Small intestine (tissue), 7 donors: ENCODE measurements at regions not wholly inside any gene's neighbourhood (a gene's known extent, or its start where the extent isn't known, plus 50 kb on each side); places are given as distances from the start of the nearest gene placed in this dataset.
A peak's percentile ranks its signal among the peaks of the same experiment; 100 is the strongest.
"Not testable (repeated sequence)": the region's sequence is repeated elsewhere in the genome, so short reads cannot be mapped to it uniquely, and the experiment has no call there.

ENCODE experiments used
- DNase-seq, 2 donors: peaks; one replicate each; pipeline versions ENCODE4 v3.0.0 to v3.0.0-alpha.2; 2013
- FAIRE-seq: peaks from 2 replicates; lab custom pipeline; 2012; peaks lifted over from hg19 to GRCh38; lab: Jason Lieb, UNC
- H3K27ac ChIP-seq, 3 donors: one replicate each; pipeline ENCODE4 v1.5.1; 2013; ENCODE audit warnings: low read length in 2 of 3, mild to moderate bottlenecking in 2 of 3, control low read depth in 1 of 3, inconsistent platforms in 1 of 3, low read depth in 1 of 3, moderate library complexity in 1 of 3
- H3K27me3 ChIP-seq, 3 donors: one replicate each; pipeline ENCODE4 v1.6.1; 2013; ENCODE audit warnings: low read length in 3 of 3, inconsistent platforms in 1 of 3; ENCODE audit not compliant: control insufficient read depth in 3 of 3, insufficient read depth in 3 of 3
- H3K36me3 ChIP-seq, 3 donors: one replicate each; pipeline ENCODE4 v1.6.1; 2013; ENCODE audit warnings: low read length in 3 of 3, inconsistent platforms in 1 of 3, low read depth in 1 of 3, mild to moderate bottlenecking in 1 of 3, moderate library complexity in 1 of 3; ENCODE audit not compliant: control insufficient read depth in 3 of 3, insufficient read depth in 2 of 3
- H3K4me1 ChIP-seq, 3 donors: one replicate each; pipeline ENCODE4 v1.6.1; 2013; ENCODE audit warnings: low read length in 2 of 3, inconsistent platforms in 1 of 3, low read depth in 1 of 3, mild to moderate bottlenecking in 1 of 3, moderate library complexity in 1 of 3; ENCODE audit not compliant: control insufficient read depth in 3 of 3, insufficient read depth in 2 of 3
- H3K4me3 ChIP-seq, 3 donors: one replicate each; pipeline ENCODE4 v1.5.1; 2013; ENCODE audit warnings: low read length in 3 of 3, control low read depth in 1 of 3, inconsistent platforms in 1 of 3, low read depth in 1 of 3, mild to moderate bottlenecking in 1 of 3, moderate library complexity in 1 of 3
- H3K9me3 ChIP-seq, 2 donors: one replicate each; pipeline ENCODE4 v1.6.1; 2013; ENCODE audit warnings: low read depth in 1 of 2, low read length in 1 of 2; ENCODE audit not compliant: control insufficient read depth in 2 of 2, insufficient read depth in 1 of 2
- WGBS, 3 donors: extraction: QIAGEN DNeasy Blood & Tissue Kit; methylation state at CpG; one replicate each; pipeline ENCODE4 v1.1.7; 2013; 5-methylcytosine and 5-hydroxymethylcytosine counted together
- donor health status: healthy with polysubstance abuse.
- donor health status: control.
- donor health status: control.
- donor health status: Bipolar disorder and iron deficiency.
- donor health status: healthy.

GRCh38 chr4:10232114-10232513 lies 115.5 kb upstream of the WDR1 start:
- DNase-seq (no peak), FAIRE-seq (no peak)
- H3K27ac ChIP-seq, result no peak overlapping the region

GRCh38 chr4:10226756-10227155 lies 110.2 kb upstream of the WDR1 start:
- Histone ChIP-seq H3K9me3 (no peaks in the 10 kb centered on the region), H3K4me3 (no peak overlapping the region), H3K4me1 (no peaks in the 10 kb centered on the region), H3K27me3 (no peaks in the 10 kb centered on the region), H3K27ac (no peak overlapping the region), H3K36me3 (no peaks in the 10 kb centered on the region)
- DNase-seq, result no peak
- WGBS, 3 donors, result 63 to 82% (median 68%) methylated on average over 3 of the region's 3 CpGs
- no peak for FAIRE-seq

More at GRCh38 chr4:10232114-10232513, 115.5 kb upstream of the WDR1 start:
- no peak overlapping the region for H3K4me3 ChIP-seq
- H3K36me3 ChIP-seq, result no peaks in the 10 kb centered on the region
- H3K27me3 ChIP-seq, result no peaks in the 10 kb centered on the region
- WGBS, 3 donors, result 60 to 73% (median 68%) methylated on average over 4 of the region's 4 CpGs
- H3K9me3 ChIP-seq, result no peaks in the 10 kb centered on the region
- no peaks in the 10 kb centered on the region for H3K4me1 ChIP-seq

GRCh38 chr4:10225096-10225495 lies 108.5 kb upstream of the WDR1 start:
- no peaks in the 10 kb centered on the region for H3K4me1 ChIP-seq
- H3K27ac ChIP-seq, result no peak overlapping the region
- DNase-seq, result no peak
- H3K9me3 ChIP-seq, result no peaks in the 10 kb centered on the region
- H3K36me3 ChIP-seq, result no peaks in the 10 kb centered on the region
- H3K27me3 ChIP-seq, result no peaks in the 10 kb centered on the region
- FAIRE-seq, result no peak
- no peak overlapping the region for H3K4me3 ChIP-seq

GRCh38 chr4:10223782-10224181 lies 107.2 kb upstream of the WDR1 start:
- Histone ChIP-seq H3K27me3 (no peaks in the 10 kb centered on the region), H3K27ac (no peak overlapping the region), H3K36me3 (no peaks in the 10 kb centered on the region), H3K9me3 (no peaks in the 10 kb centered on the region), H3K4me1 (no peaks in the 10 kb centered on the region), H3K4me3 (no peak overlapping the region)
- FAIRE-seq, result no peak
- DNase-seq, result no peak
- 60 to 90% (median 79%) methylated on average over 3 of the region's 3 CpGs for WGBS, 3 donors

- not testable (repeated sequence) for H3K27ac ChIP-seq, FAIRE-seq, H3K27me3 ChIP-seq, DNase-seq, H3K4me1 ChIP-seq, H3K4me3 ChIP-seq, H3K9me3 ChIP-seq, H3K36me3 ChIP-seq
- 16 to 70% (median 49%) methylated on average over 3 of the region's 3 CpGs for WGBS, 3 donors
Measured at GRCh38 chr4:10213481-10213880, 96.9 kb upstream of the WDR1 start.

GRCh38 chr4:10212901-10213300 lies 96.3 kb upstream of the WDR1 start:
- FAIRE-seq, result no peak

GRCh38 chr4:10212400-10212799 lies 95.8 kb upstream of the WDR1 start:
- no peaks in the 10 kb centered on the region for H3K27me3 ChIP-seq
- no peak for DNase-seq
- no peaks in the 10 kb centered on the region for H3K36me3 ChIP-seq
- no peak overlapping the region for H3K4me3 ChIP-seq
- WGBS, 3 donors, result 66 to 86% (median 73%) methylated on average over 2 of the region's 2 CpGs
- H3K27ac ChIP-seq, result no peak overlapping the region
- H3K9me3 ChIP-seq, result no peaks in the 10 kb centered on the region
- no peaks in the 10 kb centered on the region for H3K4me1 ChIP-seq
- FAIRE-seq, result no peak

More at GRCh38 chr4:10212901-10213300, 96.3 kb upstream of the WDR1 start:
- Histone ChIP-seq H3K36me3 (no peaks in the 10 kb centered on the region), H3K27ac (no peak overlapping the region), H3K4me3 (no peak overlapping the region), H3K4me1 (no peaks in the 10 kb centered on the region), H3K27me3 (no peaks in the 10 kb centered on the region), H3K9me3 (no peaks in the 10 kb centered on the region)
- DNase-seq, result no peak
- WGBS, 3 donors, result 45 to 51% (median 46%) methylated on average over 3 of the region's 3 CpGs

- DNase-seq (peak in 1 of 2 donors; percentile 0), FAIRE-seq (no peak)
- Histone ChIP-seq H3K4me1 (no peaks in the 10 kb centered on the region), H3K27me3 (no peaks in the 10 kb centered on the region), H3K27ac (no peak overlapping the region), H3K36me3 (no peaks in the 10 kb centered on the region), H3K9me3 (peaks cover 0 to 2% of the 10 kb centered on the region in 2 donors), H3K4me3 (no peak overlapping the region)
- WGBS, 3 donors, result 72 to 75% (median 72%) methylated on average over 4 of the region's 4 CpGs
Measured at GRCh38 chr4:10207116-10207515, 90.5 kb upstream of the WDR1 start.

- H3K36me3 ChIP-seq, result no peaks in the 10 kb centered on the region
- H3K27ac ChIP-seq, result no peak overlapping the region
- no peaks in the 10 kb centered on the region for H3K4me1 ChIP-seq
- H3K27me3 ChIP-seq, result no peaks in the 10 kb centered on the region
- 12 to 40% (median 34%) methylated on average over 1 of the region's 1 CpG for WGBS, 3 donors
- no peak overlapping the region for H3K4me3 ChIP-seq
- FAIRE-seq, result no peak
- DNase-seq, result peak in 1 of 2 donors; percentile 0
- peaks cover 0 to 2% of the 10 kb centered on the region in 2 donors for H3K9me3 ChIP-seq
Measured at GRCh38 chr4:10205223-10205622, 88.6 kb upstream of the WDR1 start.
